Peyer's patch (tissue), 4 donors: ENCODE measurements at regions not wholly inside any gene's neighbourhood (a gene's known extent, or its start where the extent isn't known, plus 50 kb on each side); places are given as distances from the start of the nearest gene placed in this dataset.

Experiments used
- DNase-seq, 3 donors: peaks; one replicate each; pipeline ENCODE4 v3.0.0-alpha.2; 2017 to 2019
- H3K27ac ChIP-seq, 4 donors: fragments of 200-600 bp; sonication (generic); one replicate each; pipeline ENCODE4 v1.5.1; 2016 to 2019
- H3K27me3 ChIP-seq, 2 donors: fragments of 200-600 bp; sonication (generic); one replicate each; pipeline ENCODE4 v1.5.1; 2019
- H3K36me3 ChIP-seq, 3 donors: fragments of 200-600 bp; sonication (generic); one replicate each; pipeline ENCODE4 v1.5.1; 2016 to 2019
- H3K4me1 ChIP-seq, 4 donors: fragments of 200-600 bp; sonication (generic); one replicate each; pipeline ENCODE4 v1.5.1; 2016 to 2019
- H3K4me3 ChIP-seq, 4 donors: fragments of 200-600 bp; sonication (generic); 1 replicate in 3 of 4; 2 replicates in 1 of 4; pipeline ENCODE4 v1.5.1; 2016 to 2019; ENCODE audit warnings: mild to moderate bottlenecking in 1 of 4
- H3K9me3 ChIP-seq, 4 donors: fragments of 200-600 bp; sonication (generic); one replicate each; pipeline ENCODE4 v1.5.1; 2016 to 2019; ENCODE audit warnings: mild to moderate bottlenecking in 1 of 4
- POLR2A ChIP-seq, 2 donors: fragments of 450-650 bp; IDR thresholded peaks; one replicate each; pipeline ENCODE4 v1.5.1; 2017; ENCODE audit warnings: antibody characterized with exemption in 2 of 2, mild to moderate bottlenecking in 2 of 2, moderate library complexity in 2 of 2
- TF ChIP-seq, protein P1 (sequence below), 6 experiments: fragments of 450-650 bp in 4 of 6; fragments of 200-600 bp in 2 of 6; sonication (generic) in 1 of 6; IDR thresholded peaks; one replicate each; pipeline ENCODE4 v1.5.1; 2017 to 2019; ENCODE audit warnings: antibody characterized with exemption in 6 of 6, mild to moderate bottlenecking in 3 of 6, moderate library complexity in 1 of 6

GRCh38 chr5:110218981-110219380, 507.5 kb downstream of the TMEM232 start:
- Histone ChIP-seq H3K27ac (no peak overlapping the region), H3K9me3 (peaks cover 0 to 4% (median 0%) of the 10 kb centered on the region in 4 donors), H3K4me3 (no peak overlapping the region)

DNA sequence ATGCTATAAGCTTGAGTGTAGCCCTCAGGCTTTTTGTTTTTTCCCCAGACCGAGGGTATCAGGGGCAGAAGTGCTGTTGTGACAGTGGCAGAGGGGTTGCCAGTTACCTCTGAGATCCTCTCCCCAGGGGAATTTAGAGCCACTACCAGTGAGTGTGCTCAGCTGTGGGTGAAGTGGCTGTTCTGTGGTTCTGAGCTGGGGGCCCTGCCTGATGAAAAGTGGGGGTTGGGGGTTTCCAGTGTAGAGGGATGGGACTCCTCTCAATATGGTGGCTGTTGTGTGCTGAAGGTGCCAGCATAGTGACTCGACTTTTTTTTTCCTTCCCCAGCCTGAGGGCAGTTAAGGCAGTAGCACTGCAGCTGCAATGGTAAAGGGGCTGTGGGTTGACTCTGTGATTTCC, 506.7 kb downstream of the TMEM232 start:
- Histone ChIP-seq H3K36me3 (no peaks in the 10 kb centered on the region), H3K4me3 (no peak overlapping the region), H3K9me3 (peaks cover 0 to 4% (median 0%) of the 10 kb centered on the region in 4 donors), H3K27me3 (no peaks in the 10 kb centered on the region), H3K4me1 (no peaks in the 10 kb centered on the region), H3K27ac (no peak overlapping the region)
- no peak for DNase-seq
- TF ChIP-seq, protein P1, sequence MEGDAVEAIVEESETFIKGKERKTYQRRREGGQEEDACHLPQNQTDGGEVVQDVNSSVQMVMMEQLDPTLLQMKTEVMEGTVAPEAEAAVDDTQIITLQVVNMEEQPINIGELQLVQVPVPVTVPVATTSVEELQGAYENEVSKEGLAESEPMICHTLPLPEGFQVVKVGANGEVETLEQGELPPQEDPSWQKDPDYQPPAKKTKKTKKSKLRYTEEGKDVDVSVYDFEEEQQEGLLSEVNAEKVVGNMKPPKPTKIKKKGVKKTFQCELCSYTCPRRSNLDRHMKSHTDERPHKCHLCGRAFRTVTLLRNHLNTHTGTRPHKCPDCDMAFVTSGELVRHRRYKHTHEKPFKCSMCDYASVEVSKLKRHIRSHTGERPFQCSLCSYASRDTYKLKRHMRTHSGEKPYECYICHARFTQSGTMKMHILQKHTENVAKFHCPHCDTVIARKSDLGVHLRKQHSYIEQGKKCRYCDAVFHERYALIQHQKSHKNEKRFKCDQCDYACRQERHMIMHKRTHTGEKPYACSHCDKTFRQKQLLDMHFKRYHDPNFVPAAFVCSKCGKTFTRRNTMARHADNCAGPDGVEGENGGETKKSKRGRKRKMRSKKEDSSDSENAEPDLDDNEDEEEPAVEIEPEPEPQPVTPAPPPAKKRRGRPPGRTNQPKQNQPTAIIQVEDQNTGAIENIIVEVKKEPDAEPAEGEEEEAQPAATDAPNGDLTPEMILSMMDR (IDR thresholded peaks at IDR 0.05), result no peak
- no peak for TF ChIP-seq POLR2A (IDR thresholded peaks at IDR 0.05)

More at GRCh38 chr5:110218981-110219380, 507.5 kb downstream of the TMEM232 start:
- no peaks in the 10 kb centered on the region for H3K27me3 ChIP-seq
- no peak for DNase-seq
- H3K4me1 ChIP-seq, result no peaks in the 10 kb centered on the region
- TF ChIP-seq, protein P1 (IDR thresholded peaks at IDR 0.05), result no peak
- no peak for TF ChIP-seq POLR2A (IDR thresholded peaks at IDR 0.05)
- no peaks in the 10 kb centered on the region for H3K36me3 ChIP-seq

- H3K27me3 ChIP-seq, result no peaks in the 10 kb centered on the region
- no peak for TF ChIP-seq POLR2A (IDR thresholded peaks at IDR 0.05)
- TF ChIP-seq, protein P1 (IDR thresholded peaks at IDR 0.05), result no peak
- H3K36me3 ChIP-seq, result no peaks in the 10 kb centered on the region
- H3K9me3 ChIP-seq, result peaks cover 0 to 4% (median 0%) of the 10 kb centered on the region in 4 donors
- no peaks in the 10 kb centered on the region for H3K4me1 ChIP-seq
- no peak overlapping the region for H3K4me3 ChIP-seq
- no peak overlapping the region for H3K27ac ChIP-seq
- DNase-seq, result no peak
These were observed 505.4 kb downstream of the TMEM232 start for GRCh38 chr5:110221036-110221435.

GRCh38 chr5:110224050-110224449, 502.4 kb downstream of the TMEM232 start:
- H3K4me1 ChIP-seq, result no peaks in the 10 kb centered on the region
- no peaks in the 10 kb centered on the region for H3K36me3 ChIP-seq
- no peaks in the 10 kb centered on the region for H3K27me3 ChIP-seq
- peaks cover 0 to 4% (median 0%) of the 10 kb centered on the region in 4 donors for H3K9me3 ChIP-seq
- no peak overlapping the region for H3K4me3 ChIP-seq
- no peak for DNase-seq
- H3K27ac ChIP-seq, result no peak overlapping the region
- TF ChIP-seq, protein P1 (IDR thresholded peaks at IDR 0.05), result no peak
- no peak for TF ChIP-seq POLR2A (IDR thresholded peaks at IDR 0.05)

GRCh38 chr5:110225949-110226348, 500.5 kb downstream of the TMEM232 start:
- no peaks in the 10 kb centered on the region for H3K4me1 ChIP-seq
- H3K27ac ChIP-seq, result no peak overlapping the region
- no peak overlapping the region for H3K4me3 ChIP-seq
- no peaks in the 10 kb centered on the region for H3K9me3 ChIP-seq
- DNase-seq, result no peak
- H3K27me3 ChIP-seq, result no peaks in the 10 kb centered on the region
- no peaks in the 10 kb centered on the region for H3K36me3 ChIP-seq
- TF ChIP-seq, protein P1 (IDR thresholded peaks at IDR 0.05), result no peak
- no peak for TF ChIP-seq POLR2A (IDR thresholded peaks at IDR 0.05)

GRCh38 chr5:110239786-110240185, 486.7 kb downstream of the TMEM232 start:
- H3K27me3 ChIP-seq, result no peaks in the 10 kb centered on the region
- no peak overlapping the region for H3K4me3 ChIP-seq
- no peaks in the 10 kb centered on the region for H3K4me1 ChIP-seq
- TF ChIP-seq, protein P1 (IDR thresholded peaks at IDR 0.05), result no peak
- no peak for TF ChIP-seq POLR2A (IDR thresholded peaks at IDR 0.05)
- no peak overlapping the region for H3K27ac ChIP-seq
- no peaks in the 10 kb centered on the region for H3K36me3 ChIP-seq
- H3K9me3 ChIP-seq, result no peaks in the 10 kb centered on the region
- no peak for DNase-seq
